ENCODE measurements at regions not wholly inside any gene's neighbourhood (a gene's known extent, or its start where the extent isn't known, plus 50 kb on each side); places are given as distances from the start of the nearest gene placed in this dataset.

DNA sequence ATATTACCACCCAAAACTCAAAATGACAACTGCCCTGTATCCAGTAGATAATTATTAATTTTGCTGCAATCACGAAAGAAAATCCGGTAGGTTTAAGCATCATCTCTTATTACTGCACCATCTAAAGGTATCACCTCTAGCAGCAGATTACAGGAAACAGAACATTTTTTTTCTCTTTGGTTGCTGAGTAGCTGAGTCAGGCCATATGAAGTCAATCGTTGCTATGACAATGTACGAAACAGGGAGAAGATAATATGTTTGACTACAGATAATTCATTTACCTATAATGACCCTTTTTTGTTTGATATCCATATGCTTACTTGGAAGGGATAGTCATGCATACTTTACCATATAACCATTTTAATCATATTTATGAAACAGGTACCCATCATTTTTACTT, 831.6 kb upstream of the CHAC2 start:
- H3K36me3 Mint-ChIP-seq (ENCODE audit: low read depth) = no peaks in the 10 kb centered on the region
- intact Hi-C loops (cut with micrococcal nuclease) = no loop called here
- no peak overlapping the region for H3K27ac Mint-ChIP-seq
- no peak overlapping the region for H3K4me3 Mint-ChIP-seq
- peaks cover 4% of the 10 kb centered on the region for H3K9me3 Mint-ChIP-seq
- no peak for DNase-seq
- peaks cover 2% of the 10 kb centered on the region for H3K4me1 Mint-ChIP-seq
- no peaks in the 10 kb centered on the region for H3K27me3 Mint-ChIP-seq

DNA sequence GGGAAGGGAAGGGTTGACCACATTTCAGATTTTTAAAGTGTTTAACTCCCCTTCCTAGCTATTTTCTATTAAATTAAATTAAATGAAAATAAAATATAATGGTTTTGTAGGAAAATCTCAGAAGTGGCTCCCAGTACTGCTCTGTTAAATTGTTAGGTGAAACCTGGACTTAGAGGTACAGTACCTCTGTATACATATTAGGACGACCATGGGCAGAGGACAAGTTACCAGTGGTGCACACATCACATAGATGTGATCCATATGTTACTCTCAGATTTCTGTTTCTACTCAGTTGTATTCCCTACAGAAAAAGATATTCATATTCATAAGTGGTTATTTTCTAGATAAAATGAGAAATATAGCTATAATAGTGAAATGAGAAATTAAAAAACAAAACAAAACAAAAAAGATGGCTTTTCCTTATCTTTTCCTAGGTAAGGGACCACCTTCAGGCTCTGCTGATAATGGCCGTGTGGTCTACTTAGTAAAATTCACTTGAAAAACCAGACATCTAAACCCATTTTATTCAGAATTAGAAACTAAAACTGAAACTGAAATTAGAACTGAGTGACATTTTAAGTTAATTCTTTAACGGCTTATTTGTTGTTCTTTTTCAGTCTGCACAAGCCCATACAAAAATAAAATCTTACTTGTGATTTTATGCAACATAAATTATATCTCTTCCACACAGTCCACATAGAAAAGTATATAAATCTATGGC, 832.5 kb upstream of the CHAC2 start:
- DNase-seq = no peak
- no peaks in the 10 kb centered on the region for H3K27me3 Mint-ChIP-seq
- intact Hi-C loops (cut with micrococcal nuclease) = no loop called here
- H3K9me3 Mint-ChIP-seq = peaks cover 10% of the 10 kb centered on the region
- peaks cover 2% of the 10 kb centered on the region for H3K4me1 Mint-ChIP-seq
- no peak overlapping the region for H3K27ac Mint-ChIP-seq
- no peak overlapping the region for H3K4me3 Mint-ChIP-seq
- no peaks in the 10 kb centered on the region for H3K36me3 Mint-ChIP-seq (ENCODE audit: low read depth)

DNA sequence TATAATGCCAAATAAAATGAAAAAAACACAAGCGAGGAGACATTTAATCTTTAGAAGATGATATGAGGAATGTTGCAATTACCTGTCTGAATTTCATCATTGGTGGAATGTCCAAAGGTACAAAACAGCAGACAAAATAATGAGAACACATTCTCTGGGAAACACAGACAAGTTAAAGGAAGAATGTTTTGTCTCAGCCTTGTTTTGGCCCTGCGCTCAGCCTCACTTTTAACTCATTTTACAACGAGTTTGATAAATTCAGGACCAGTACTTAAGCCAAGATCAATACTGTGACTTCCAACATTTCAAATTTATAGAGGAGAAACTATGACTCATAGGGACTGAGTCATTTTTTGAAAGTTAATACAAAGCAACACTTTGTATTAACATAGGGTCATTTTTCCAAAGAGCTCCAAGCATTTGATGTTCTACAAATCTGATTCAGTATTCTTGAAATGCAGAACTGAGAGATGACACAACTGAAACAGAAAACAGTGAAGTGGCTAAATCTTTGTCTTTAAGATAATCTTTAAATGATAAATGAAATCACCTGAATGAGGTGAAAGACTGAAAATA, 833.2 kb upstream of the CHAC2 start:
- peaks cover 2% of the 10 kb centered on the region for H3K4me1 Mint-ChIP-seq
- H3K27me3 Mint-ChIP-seq = no peaks in the 10 kb centered on the region
- DNase-seq = no peak
- H3K4me3 Mint-ChIP-seq = no peak overlapping the region
- no peaks in the 10 kb centered on the region for H3K36me3 Mint-ChIP-seq (ENCODE audit: low read depth)
- H3K9me3 Mint-ChIP-seq = peaks cover 10% of the 10 kb centered on the region
- no peak overlapping the region for H3K27ac Mint-ChIP-seq
- intact Hi-C loops (cut with micrococcal nuclease) = no loop called here

DNA sequence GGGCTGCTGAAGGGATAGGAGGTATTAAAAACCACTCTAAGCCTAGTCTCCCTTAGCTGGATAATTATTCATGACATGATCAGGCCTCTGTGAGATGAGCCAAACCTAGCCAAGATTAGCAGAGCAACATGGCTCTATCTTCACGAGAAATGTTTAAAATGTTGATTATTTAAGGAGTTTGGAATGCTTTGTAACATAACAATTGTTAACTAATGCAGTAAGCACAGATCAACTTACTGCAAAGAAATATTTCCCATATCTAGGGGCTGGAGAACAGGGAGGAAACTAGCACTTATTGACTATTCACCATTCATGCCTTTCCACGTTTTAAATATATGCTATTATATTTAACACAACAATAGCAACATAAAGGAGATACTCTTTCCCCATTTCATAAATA, 833.7 kb upstream of the CHAC2 start:
- intact Hi-C loops (cut with micrococcal nuclease) = no loop called here
- Mint-ChIP-seq H3K27me3 (no peaks in the 10 kb centered on the region), H3K4me1 (peaks cover 2% of the 10 kb centered on the region)

DNA sequence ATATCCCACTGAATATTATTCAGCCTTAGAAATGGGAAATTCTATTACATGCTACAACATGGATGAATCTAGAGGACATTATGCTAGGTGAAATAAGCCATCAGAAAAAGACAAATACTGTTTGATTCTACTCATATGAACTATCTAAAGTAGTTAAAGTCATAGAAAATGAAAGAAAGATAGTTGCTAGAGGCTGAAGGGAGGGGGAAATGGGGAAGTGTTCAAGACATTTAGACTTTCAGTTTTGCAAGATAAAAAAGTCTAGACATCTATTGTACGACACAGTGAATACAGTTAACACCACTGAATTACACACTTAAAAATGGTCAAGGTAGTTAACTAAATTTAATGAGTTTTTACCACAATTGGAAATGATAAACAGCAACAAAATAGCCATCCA, 835.9 kb upstream of the CHAC2 start:
- Mint-ChIP-seq H3K27ac (no peak overlapping the region), H3K4me1 (peaks cover 2% of the 10 kb centered on the region), H3K27me3 (no peaks in the 10 kb centered on the region), H3K4me3 (no peak overlapping the region), H3K9me3 (peaks cover 6% of the 10 kb centered on the region), H3K36me3 (ENCODE audit: low read depth) (no peaks in the 10 kb centered on the region)
- intact Hi-C loops (cut with micrococcal nuclease) = no loop called here
- no peak for DNase-seq

More for the DNA sequence above, 833.7 kb upstream of the CHAC2 start:
- H3K4me3 Mint-ChIP-seq = no peak overlapping the region
- H3K9me3 Mint-ChIP-seq = peaks cover 10% of the 10 kb centered on the region
- no peaks in the 10 kb centered on the region for H3K36me3 Mint-ChIP-seq (ENCODE audit: low read depth)
- H3K27ac Mint-ChIP-seq = no peak overlapping the region
- no peak for DNase-seq

DNA sequence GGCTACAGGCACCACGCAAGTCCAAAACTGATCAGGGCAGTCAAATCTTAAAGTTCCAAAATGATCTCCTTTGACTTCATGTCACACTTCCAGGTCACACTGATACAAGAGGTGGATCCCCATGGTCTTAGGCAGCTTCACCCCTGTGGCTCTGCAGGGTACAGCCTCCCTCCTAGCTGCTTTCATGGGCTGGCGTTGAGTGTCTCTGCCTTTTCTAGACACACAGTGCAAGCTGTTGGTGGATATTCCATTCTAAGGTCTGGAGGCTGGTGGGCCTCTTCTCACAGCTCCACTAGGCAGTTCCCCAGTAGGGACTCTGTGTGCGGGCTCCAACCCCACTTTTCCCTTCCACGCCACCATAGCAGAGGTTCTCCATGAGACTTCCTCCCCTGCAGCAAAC, 838.2 kb upstream of the CHAC2 start:
- Mint-ChIP-seq H3K4me3 (no peak overlapping the region), H3K4me1 (no peaks in the 10 kb centered on the region), H3K27ac (no peak overlapping the region), H3K36me3 (ENCODE audit: low read depth) (no peaks in the 10 kb centered on the region), H3K27me3 (no peaks in the 10 kb centered on the region), H3K9me3 (peaks cover 6% of the 10 kb centered on the region)
- intact Hi-C loops (cut with micrococcal nuclease) = no loop called here
- DNase-seq = no peak

DNA sequence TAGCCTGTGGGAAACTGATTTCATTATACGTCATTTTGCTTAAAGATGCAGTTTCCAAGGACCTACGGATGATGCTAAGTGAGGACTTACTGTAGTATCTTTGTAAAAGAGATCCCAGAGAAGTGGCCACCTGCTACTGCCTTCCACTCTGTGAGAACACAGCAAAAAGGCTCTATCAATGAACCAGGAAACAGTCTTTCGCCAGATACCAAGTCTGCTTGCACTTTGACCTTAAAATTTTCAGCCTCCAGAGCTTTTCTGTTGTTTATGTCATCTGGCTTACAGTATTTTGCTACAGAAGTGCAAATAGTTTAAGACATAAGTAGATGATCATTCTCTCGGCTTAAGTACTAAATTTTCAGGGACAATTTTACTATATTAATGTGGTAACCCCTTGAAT, 847.9 kb upstream of the CHAC2 start:
- H3K27ac Mint-ChIP-seq = no peak overlapping the region
- H3K4me3 Mint-ChIP-seq = no peak overlapping the region
- H3K4me1 Mint-ChIP-seq = no peaks in the 10 kb centered on the region
- DNase-seq = no peak
- H3K36me3 Mint-ChIP-seq (ENCODE audit: low read depth) = no peaks in the 10 kb centered on the region
- intact Hi-C loops (cut with micrococcal nuclease) = no loop called here
- H3K27me3 Mint-ChIP-seq = no peaks in the 10 kb centered on the region
- H3K9me3 Mint-ChIP-seq = no peaks in the 10 kb centered on the region

DNA sequence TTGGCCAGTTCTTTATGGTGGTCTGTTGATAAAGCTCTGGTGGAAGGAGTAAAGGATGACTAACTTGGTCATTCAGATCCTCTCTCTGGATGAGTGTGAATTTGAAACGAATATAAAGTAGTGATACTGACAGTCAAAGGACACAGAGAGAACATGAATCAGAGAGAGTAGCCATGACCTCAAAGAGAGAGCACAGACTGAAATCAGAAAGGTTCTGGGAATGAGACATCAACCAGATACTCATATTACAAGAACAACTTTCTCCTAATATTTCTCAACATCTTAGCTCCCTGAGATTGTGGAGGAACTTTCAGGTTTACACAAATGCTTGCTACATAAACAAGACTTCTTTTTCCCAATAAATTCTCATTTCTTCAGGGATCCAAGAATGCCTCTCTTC, 849.1 kb upstream of the CHAC2 start:
- no peak overlapping the region for H3K4me3 Mint-ChIP-seq

DNA sequence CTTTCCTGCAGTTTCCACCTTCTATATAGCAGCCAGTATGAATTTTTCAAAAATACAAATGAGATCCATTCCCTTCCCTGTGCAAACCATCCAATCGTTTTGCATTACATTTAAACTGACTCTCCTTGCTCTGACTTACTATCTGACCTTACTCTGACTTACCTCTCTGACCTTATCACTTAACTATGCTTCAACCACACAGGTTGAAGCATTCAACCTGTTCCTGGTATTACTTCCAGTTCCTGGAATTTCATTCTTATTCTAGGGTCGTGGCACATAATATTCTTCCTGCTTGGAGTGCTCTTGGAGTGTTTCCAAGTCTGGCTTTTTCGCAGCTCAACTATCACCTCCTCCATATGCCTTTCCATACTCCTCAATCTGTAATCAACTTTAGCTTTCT, 850.6 kb upstream of the CHAC2 start:
- no peak overlapping the region for H3K4me3 Mint-ChIP-seq
- no peaks in the 10 kb centered on the region for H3K36me3 Mint-ChIP-seq (ENCODE audit: low read depth)
- intact Hi-C loops (cut with micrococcal nuclease) = no loop called here
- H3K9me3 Mint-ChIP-seq = no peaks in the 10 kb centered on the region
- H3K27ac Mint-ChIP-seq = no peak overlapping the region
- no peak for DNase-seq
- H3K27me3 Mint-ChIP-seq = no peaks in the 10 kb centered on the region
- no peaks in the 10 kb centered on the region for H3K4me1 Mint-ChIP-seq

More for the DNA sequence above, 849.1 kb upstream of the CHAC2 start:
- H3K27me3 Mint-ChIP-seq = no peaks in the 10 kb centered on the region
- no peaks in the 10 kb centered on the region for H3K4me1 Mint-ChIP-seq
- no peaks in the 10 kb centered on the region for H3K9me3 Mint-ChIP-seq
- no peak for DNase-seq
- H3K36me3 Mint-ChIP-seq (ENCODE audit: low read depth) = no peaks in the 10 kb centered on the region
- intact Hi-C loops (cut with micrococcal nuclease) = no loop called here
- no peak overlapping the region for H3K27ac Mint-ChIP-seq

DNA sequence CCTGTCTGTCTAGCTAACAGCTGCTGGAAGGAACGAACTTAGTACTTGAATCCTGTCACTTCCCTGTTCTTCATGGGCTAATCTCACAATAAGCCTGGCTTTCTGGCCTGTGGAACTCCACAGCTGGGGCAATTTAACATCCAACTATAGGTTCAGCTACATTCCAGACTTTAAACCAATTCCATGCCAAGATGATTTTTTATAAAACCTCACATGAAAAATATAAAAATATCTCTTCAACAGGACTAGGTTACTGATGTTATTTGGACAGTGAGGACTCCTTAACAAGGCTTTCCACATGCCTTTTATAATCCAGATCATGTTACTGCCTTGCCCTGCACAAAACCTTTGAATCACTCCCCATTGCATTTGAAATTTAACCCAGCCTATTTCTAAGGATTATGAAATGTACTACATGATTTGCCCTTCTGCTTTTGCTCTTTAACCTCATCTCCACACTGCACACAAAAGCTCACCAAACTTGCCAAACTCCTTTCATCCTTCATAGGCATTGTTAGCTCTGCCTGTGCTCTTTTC, 863.2 kb upstream of the CHAC2 start:
- intact Hi-C loops (cut with micrococcal nuclease) = no loop called here
- H3K27ac Mint-ChIP-seq = no peak overlapping the region
- no peak for DNase-seq
- H3K4me3 Mint-ChIP-seq = no peak overlapping the region
- H3K36me3 Mint-ChIP-seq (ENCODE audit: low read depth) = no peaks in the 10 kb centered on the region
- no peaks in the 10 kb centered on the region for H3K4me1 Mint-ChIP-seq
- H3K27me3 Mint-ChIP-seq = no peaks in the 10 kb centered on the region
- H3K9me3 Mint-ChIP-seq = peaks cover 15% of the 10 kb centered on the region

DNA sequence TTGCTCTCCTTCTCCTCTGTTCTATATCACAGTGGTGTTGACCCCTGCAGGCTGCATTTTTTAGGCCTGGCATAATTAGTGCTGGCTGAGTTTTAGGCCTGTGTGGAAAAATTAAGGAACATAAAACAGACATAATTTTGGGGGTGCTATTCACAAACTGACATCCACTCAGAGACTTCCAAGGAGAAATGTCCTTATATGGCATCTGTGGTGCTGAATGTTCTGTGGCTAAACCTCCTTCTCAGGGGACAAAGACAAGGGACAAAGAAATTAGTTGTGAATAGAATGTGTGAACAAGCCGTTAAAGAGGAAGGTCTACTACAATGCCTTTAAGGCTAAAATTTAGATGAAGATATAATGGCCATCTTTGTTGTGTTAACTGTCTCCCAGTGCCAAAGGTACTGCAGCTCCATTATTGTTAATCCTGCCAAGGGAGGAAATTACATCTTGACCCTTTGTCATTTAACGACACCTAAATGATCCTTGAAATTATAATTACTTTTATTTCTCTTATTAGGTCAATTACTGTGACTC, 870.0 kb upstream of the CHAC2 start:
- no peaks in the 10 kb centered on the region for H3K4me1 Mint-ChIP-seq
- H3K9me3 Mint-ChIP-seq = peaks cover 9% of the 10 kb centered on the region
- H3K27me3 Mint-ChIP-seq = no peaks in the 10 kb centered on the region
- DNase-seq = no peak
- H3K36me3 Mint-ChIP-seq (ENCODE audit: low read depth) = no peaks in the 10 kb centered on the region
- H3K27ac Mint-ChIP-seq = no peak overlapping the region
- intact Hi-C loops (cut with micrococcal nuclease) = no loop called here
- no peak overlapping the region for H3K4me3 Mint-ChIP-seq

DNA sequence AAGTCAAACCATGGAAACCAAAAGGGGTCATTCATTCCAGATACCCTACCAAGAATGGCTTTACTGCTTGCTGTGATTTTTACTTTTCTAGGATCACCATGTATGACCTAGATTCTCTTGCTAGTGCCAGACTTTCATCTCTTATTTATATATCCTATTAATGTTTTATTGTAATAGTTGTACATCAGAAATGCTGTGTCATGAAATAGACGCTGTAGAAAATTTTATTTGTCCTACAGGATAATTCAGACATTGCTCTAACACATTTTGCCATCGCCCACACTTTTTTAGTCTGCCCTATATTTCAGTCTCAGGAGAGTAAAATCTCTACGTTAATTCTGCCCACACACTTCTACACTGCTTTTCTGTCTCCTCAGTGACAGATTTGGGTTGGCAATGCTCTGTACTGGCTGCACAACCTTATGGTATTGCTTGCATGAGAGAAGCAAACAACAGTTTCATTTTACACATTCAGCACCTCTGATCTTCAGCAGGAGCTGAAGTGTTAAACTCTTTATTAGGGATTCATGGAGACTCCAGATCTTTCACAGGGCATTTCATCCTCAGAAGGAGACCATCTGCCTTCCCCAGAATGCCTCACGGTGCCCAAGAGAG, 871.8 kb upstream of the CHAC2 start:
- Mint-ChIP-seq H3K4me1 (no peaks in the 10 kb centered on the region), H3K9me3 (peaks cover 9% of the 10 kb centered on the region), H3K27ac (no peak overlapping the region), H3K4me3 (no peak overlapping the region), H3K36me3 (ENCODE audit: low read depth) (no peaks in the 10 kb centered on the region), H3K27me3 (no peaks in the 10 kb centered on the region)
- intact Hi-C loops (cut with micrococcal nuclease) = no loop called here
- DNase-seq = no peak

DNA sequence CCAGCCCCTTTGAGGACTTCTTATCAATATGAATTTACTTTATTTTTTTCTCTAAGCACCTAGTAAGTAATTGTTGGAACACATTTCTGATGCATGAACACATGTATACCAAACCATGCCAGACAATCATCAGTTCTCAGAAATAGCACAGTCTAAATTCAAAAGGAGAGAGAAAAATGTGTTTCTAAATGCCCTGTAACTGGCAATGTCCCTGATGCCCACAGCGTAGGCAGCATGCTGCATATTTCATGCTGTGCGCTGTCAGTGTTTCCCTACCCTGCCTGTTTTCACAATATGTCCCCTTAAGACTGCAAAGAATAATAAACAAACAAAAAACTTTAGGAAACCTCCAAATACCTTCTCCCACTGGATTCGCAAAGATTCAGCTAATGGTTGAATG, 881.0 kb upstream of the CHAC2 start:
- no peaks in the 10 kb centered on the region for H3K9me3 Mint-ChIP-seq
- H3K27ac Mint-ChIP-seq = no peak overlapping the region
- DNase-seq = no peak
- no peaks in the 10 kb centered on the region for H3K36me3 Mint-ChIP-seq (ENCODE audit: low read depth)
- H3K27me3 Mint-ChIP-seq = no peaks in the 10 kb centered on the region
- H3K4me1 Mint-ChIP-seq = no peaks in the 10 kb centered on the region
- H3K4me3 Mint-ChIP-seq = no peak overlapping the region
- intact Hi-C loops (cut with micrococcal nuclease) = no loop called here

DNA sequence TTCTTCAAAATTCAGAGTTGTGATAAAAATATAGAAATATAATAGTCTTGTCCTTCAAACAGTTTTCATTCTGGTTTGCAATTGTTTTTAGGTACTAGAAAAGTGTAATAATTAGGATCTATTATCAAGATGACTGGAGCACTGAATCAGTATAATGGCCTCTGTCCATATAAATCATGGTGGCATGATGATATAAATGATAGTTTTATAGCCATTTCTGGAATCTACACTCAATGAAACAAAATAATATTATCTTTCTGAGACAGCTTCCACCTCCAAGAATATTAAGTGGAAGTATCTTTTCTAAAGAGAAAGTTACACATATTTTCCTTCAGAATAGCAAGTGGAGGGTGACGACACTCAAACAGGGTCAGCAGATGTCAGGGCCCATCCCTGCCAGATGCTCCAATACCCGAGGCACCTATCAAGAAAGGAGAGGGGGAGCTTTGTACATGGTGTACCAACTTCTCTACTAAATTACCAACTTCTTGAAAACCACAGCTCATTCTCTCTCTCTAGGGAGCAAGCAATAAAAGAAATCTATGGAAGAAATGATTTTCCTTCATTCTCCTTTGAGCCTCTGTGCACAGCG, 882.7 kb upstream of the CHAC2 start:
- H3K27ac Mint-ChIP-seq = no peak overlapping the region
- H3K4me1 Mint-ChIP-seq = no peaks in the 10 kb centered on the region
- H3K9me3 Mint-ChIP-seq = no peaks in the 10 kb centered on the region
- no peak for DNase-seq
- H3K27me3 Mint-ChIP-seq = no peaks in the 10 kb centered on the region
- no peaks in the 10 kb centered on the region for H3K36me3 Mint-ChIP-seq (ENCODE audit: low read depth)
- intact Hi-C loops (cut with micrococcal nuclease) = no loop called here
- no peak overlapping the region for H3K4me3 Mint-ChIP-seq
